Uterus (tissue), 3 donors: ENCODE measurements at regions not wholly inside any gene's neighbourhood (a gene's known extent, or its start where the extent isn't known, plus 50 kb on each side); places are given as distances from the start of the nearest gene placed in this dataset.

Source experiments
- DNase-seq, 2 donors: peaks; one replicate each; pipeline ENCODE4 v3.0.0-alpha.2; 2019 to 2020
- H3K27ac ChIP-seq, 2 donors: fragments of 200-600 bp; sonication (generic); 1 replicate in 1 of 2; 2 replicates in 1 of 2; pipeline ENCODE4 v1.5.1; 2016 to 2018
- H3K27me3 ChIP-seq, 2 donors: fragments of 200-600 bp; sonication (generic); one replicate each; pipeline ENCODE4 v1.5.1; 2018 to 2019; ENCODE audit warnings: control low read depth in 1 of 2
- H3K36me3 ChIP-seq, 2 donors: fragments of 200-600 bp; sonication (generic); one replicate each; pipeline ENCODE4 v1.5.1; 2019; ENCODE audit warnings: control low read depth in 1 of 2
- H3K4me1 ChIP-seq, 2 donors: fragments of 200-600 bp; sonication (generic); one replicate each; pipeline ENCODE4 v1.5.1; 2018 to 2019; ENCODE audit warnings: control low read depth in 1 of 2
- H3K4me3 ChIP-seq, 2 donors: fragments of 200-600 bp; sonication (generic); 1 replicate in 1 of 2; 2 replicates in 1 of 2; pipeline ENCODE4 v1.5.1; 2018 to 2019; ENCODE audit warnings: mild to moderate bottlenecking in 1 of 2
- H3K9me3 ChIP-seq, 2 donors: fragments of 200-600 bp; sonication (generic); one replicate each; pipeline ENCODE4 v1.5.1; 2019; ENCODE audit warnings: control low read depth in 1 of 2
- CTCF ChIP-seq, 4 experiments: fragments of 200-600 bp in 2 of 4; fragments of 450-650 bp in 2 of 4; sonication (generic) in 2 of 4; IDR thresholded peaks; one replicate each; pipeline ENCODE4 v1.5.1; 2016 to 2019; ENCODE audit warnings: antibody characterized with exemption in 4 of 4, mild to moderate bottlenecking in 2 of 4, moderate library complexity in 1 of 4
- POLR2A ChIP-seq, 2 donors: fragments of 450-650 bp; IDR thresholded peaks; one replicate each; pipeline ENCODE4 v1.6.1; 2016; ENCODE audit warnings: antibody characterized with exemption in 2 of 2, mild to moderate bottlenecking in 1 of 2, moderate library complexity in 1 of 2
- intact Hi-C: fragments of 100-400 bp; cut with DNase I; formaldehyde crosslinking; loops from one replicate; pipeline ENCODE4 v1.15.1; 2023; ENCODE audit warnings: low total_unique reads
- donor health status: DM: yes; HTN: yes; CAD: no.

DNA sequence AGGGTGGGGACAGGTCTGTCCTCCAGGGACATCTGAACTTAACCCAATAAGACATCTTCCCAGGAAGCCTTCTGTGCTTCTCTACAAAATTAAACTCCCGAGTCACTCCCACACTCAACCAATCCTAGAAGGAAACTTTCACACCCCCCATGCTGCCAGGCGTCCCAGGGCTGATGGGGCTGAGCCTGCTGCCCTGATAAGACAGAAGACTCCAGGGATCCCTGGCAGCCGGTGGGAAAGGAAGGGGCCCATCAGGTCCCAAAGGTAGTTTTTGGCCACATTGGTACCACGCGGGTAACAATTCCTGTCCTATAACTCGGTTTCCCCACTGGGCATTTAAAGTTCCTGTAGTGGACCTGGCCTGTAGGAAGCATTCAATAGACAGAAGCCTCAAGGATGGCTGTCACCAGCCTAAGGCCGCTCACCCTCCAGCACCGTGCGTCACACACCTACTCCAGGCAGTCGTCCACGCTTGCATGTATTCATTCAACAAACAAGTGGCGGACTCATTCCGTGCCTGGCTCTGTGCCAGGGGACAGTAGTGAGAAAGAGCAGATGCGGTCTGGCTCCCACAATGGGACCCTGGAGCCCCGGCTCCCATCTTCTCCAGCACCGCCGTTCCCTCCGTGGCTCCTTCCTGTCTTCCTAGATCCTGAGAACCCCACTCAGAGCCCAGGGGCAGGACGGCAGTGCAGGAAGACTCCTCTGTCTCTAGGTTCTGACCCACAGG, 465.2 kb downstream of the NPHP4 start:
- intact Hi-C loops: no loop called here
- H3K27ac ChIP-seq: no peak overlapping the region
- no peaks in the 10 kb centered on the region for H3K9me3 ChIP-seq
- H3K4me3 ChIP-seq: no peak overlapping the region
- TF ChIP-seq CTCF (IDR thresholded peaks at IDR 0.05): no peak
- no peak for TF ChIP-seq POLR2A (IDR thresholded peaks at IDR 0.05)
- H3K27me3 ChIP-seq: no peaks in the 10 kb centered on the region
- H3K36me3 ChIP-seq: no peaks in the 10 kb centered on the region
- H3K4me1 ChIP-seq: no peaks in the 10 kb centered on the region
- DNase-seq: no peak

DNA sequence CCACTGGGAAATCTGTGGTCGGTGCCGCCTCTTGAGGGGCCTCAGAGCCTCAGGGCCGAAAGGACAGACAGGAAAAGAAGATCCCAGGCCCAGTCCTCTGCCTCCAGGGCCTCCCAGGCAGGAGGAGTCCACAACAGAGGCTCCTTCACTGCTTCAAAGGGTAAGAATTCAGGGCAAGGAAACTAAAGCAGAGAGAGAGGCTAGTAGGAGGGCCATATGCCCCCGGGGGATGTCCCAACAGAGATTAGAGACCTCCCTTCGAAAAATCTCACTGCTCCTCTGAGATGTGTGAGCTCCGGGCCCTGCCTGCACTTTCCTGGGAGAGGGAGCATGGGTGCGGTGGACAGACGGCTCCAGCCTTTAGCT, 465.9 kb downstream of the NPHP4 start:
- no peak overlapping the region for H3K27ac ChIP-seq
- H3K36me3 ChIP-seq: no peaks in the 10 kb centered on the region
- no peak overlapping the region for H3K4me3 ChIP-seq
- intact Hi-C loops: no loop called here
- no peak for DNase-seq
- no peaks in the 10 kb centered on the region for H3K4me1 ChIP-seq
- H3K27me3 ChIP-seq: no peaks in the 10 kb centered on the region
- no peaks in the 10 kb centered on the region for H3K9me3 ChIP-seq
- TF ChIP-seq CTCF (IDR thresholded peaks at IDR 0.05) (no peak), POLR2A (IDR thresholded peaks at IDR 0.05) (no peak)

- Histone ChIP-seq H3K27me3 (no peaks in the 10 kb centered on the region), H3K4me1 (no peaks in the 10 kb centered on the region), H3K4me3 (no peak overlapping the region), H3K9me3 (no peaks in the 10 kb centered on the region), H3K27ac (no peak overlapping the region), H3K36me3 (no peaks in the 10 kb centered on the region)
- no peak for DNase-seq
- intact Hi-C loops: no loop called here
- TF ChIP-seq POLR2A (IDR thresholded peaks at IDR 0.05) (no peak), CTCF (IDR thresholded peaks at IDR 0.05) (no peak)
Measured at GRCh38 chr1:5525597-5526384, 466.4 kb downstream of the NPHP4 start.

DNA sequence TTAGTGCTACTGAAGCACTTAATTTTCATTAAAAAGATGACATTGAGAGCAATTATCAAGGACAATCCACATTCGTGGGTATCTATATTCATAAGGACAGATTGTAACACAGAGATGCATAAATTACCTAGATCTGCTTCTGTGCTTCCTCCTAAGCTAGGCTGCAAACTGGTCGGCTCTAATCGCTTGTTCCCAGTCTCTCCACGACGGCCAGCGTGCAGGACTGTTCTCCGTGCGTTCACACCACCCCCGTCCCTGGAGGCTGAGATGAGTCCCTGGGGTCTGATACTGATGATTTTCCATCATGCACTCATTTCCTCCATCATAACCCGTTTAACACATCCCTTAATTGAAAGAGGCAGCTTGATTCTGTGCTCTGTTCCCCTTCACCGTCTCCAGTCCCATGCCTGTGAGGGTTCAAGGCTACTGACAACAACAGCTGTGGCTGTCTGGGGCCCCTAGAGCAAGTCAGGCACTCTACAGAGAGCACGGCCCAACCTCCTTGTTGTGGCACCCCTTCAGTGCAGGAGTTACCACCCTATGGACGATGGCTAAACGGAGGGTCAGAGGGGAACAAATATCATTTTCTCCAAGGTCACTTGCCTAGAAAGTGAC, 469.6 kb downstream of the NPHP4 start:
- no peak overlapping the region for H3K4me3 ChIP-seq
- H3K4me1 ChIP-seq: no peaks in the 10 kb centered on the region
- intact Hi-C loops: no loop called here
- no peaks in the 10 kb centered on the region for H3K9me3 ChIP-seq
- no peak for DNase-seq
- TF ChIP-seq POLR2A (IDR thresholded peaks at IDR 0.05) (no peak), CTCF (IDR thresholded peaks at IDR 0.05) (no peak)
- no peaks in the 10 kb centered on the region for H3K27me3 ChIP-seq
- H3K36me3 ChIP-seq: no peaks in the 10 kb centered on the region
- H3K27ac ChIP-seq: no peak overlapping the region
